ENCODE measurements at regions not wholly inside any gene's neighbourhood (a gene's known extent, or its start where the extent isn't known, plus 50 kb on each side); places are given as distances from the start of the nearest gene placed in this dataset.

GRCh38 chr6:23732521-23732920, 393.5 kb upstream of the NRSN1 start:
- TF ChIP-seq, protein P1, sequence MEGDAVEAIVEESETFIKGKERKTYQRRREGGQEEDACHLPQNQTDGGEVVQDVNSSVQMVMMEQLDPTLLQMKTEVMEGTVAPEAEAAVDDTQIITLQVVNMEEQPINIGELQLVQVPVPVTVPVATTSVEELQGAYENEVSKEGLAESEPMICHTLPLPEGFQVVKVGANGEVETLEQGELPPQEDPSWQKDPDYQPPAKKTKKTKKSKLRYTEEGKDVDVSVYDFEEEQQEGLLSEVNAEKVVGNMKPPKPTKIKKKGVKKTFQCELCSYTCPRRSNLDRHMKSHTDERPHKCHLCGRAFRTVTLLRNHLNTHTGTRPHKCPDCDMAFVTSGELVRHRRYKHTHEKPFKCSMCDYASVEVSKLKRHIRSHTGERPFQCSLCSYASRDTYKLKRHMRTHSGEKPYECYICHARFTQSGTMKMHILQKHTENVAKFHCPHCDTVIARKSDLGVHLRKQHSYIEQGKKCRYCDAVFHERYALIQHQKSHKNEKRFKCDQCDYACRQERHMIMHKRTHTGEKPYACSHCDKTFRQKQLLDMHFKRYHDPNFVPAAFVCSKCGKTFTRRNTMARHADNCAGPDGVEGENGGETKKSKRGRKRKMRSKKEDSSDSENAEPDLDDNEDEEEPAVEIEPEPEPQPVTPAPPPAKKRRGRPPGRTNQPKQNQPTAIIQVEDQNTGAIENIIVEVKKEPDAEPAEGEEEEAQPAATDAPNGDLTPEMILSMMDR (IDR thresholded peaks at IDR 0.05), result no peak
- no peak for TF ChIP-seq POLR2A (IDR thresholded peaks at IDR 0.05)
